ENCODE measurements at regions not wholly inside any gene's neighbourhood (a gene's known extent, or its start where the extent isn't known, plus 50 kb on each side); places are given as distances from the start of the nearest gene placed in this dataset.
"Not testable (repeated sequence)": the region's sequence is repeated elsewhere in the genome, so short reads cannot be mapped to it uniquely, and the experiment has no call there.

DNA sequence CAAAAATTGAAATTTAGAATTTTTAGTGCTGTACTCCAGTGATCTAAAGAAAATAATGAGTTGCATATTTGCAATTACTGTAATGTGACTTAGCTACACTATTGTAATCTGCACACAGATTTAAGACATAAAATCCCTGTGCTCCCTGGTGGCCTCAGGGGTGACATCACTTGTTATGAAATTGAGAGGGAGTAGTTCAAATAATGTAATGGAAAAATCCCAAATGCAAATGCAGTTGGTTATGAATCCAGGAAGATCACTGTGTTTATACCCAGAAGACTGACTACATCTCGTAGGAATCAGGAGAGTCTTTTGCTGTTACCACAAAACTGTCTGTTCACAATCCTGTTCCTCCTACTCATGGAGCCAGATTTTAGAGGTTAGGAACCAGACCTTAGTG is 178.7 kb upstream of the FBXL17 start:
- H3K4me3 ChIP-seq = no peak overlapping the region
- TF ChIP-seq POLR2AphosphoS5 (IDR thresholded peaks at IDR 0.05) = peak in 1 of 4 donors; percentile 36
- TF ChIP-seq EP300 (IDR thresholded peaks at IDR 0.05) = no peak
- H3K27ac ChIP-seq = peak overlapping the region; percentile 29 to 52 (median 48)

DNA sequence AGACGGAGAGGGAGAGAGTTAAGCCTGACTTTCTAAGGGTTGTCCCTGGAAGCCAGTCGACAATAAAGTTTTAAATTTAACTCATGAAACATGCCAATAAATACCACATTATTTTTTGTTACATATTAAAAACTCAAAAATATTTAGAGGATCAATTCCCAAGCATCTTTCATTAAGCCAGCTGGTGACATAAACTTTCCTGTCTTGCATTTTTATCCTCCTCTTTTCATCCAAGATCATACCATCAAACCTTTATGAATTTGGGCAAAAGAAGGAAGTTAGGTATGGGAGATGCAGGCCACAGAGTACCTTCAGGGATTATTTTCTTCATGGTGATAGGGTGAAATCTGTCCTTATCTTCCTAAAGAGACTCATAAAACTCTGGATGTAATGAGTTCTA is 178.3 kb upstream of the FBXL17 start:
- Histone ChIP-seq H3K9me3 (no peaks in the 10 kb centered on the region), H3K4me3 (no peak overlapping the region), H3K27ac (peak overlapping the region in 1 of 4 donors; percentile 52), H3K36me3 (no peaks in the 10 kb centered on the region), H3K4me1 (peaks cover 0 to 16% (median 0%) of the 10 kb centered on the region in 4 donors), H3K27me3 (no peaks in the 10 kb centered on the region)
- TF ChIP-seq POLR2A (IDR thresholded peaks at IDR 0.05) = no peak
- TF ChIP-seq POLR2AphosphoS5 (IDR thresholded peaks at IDR 0.05) = no peak
- TF ChIP-seq, protein P1, sequence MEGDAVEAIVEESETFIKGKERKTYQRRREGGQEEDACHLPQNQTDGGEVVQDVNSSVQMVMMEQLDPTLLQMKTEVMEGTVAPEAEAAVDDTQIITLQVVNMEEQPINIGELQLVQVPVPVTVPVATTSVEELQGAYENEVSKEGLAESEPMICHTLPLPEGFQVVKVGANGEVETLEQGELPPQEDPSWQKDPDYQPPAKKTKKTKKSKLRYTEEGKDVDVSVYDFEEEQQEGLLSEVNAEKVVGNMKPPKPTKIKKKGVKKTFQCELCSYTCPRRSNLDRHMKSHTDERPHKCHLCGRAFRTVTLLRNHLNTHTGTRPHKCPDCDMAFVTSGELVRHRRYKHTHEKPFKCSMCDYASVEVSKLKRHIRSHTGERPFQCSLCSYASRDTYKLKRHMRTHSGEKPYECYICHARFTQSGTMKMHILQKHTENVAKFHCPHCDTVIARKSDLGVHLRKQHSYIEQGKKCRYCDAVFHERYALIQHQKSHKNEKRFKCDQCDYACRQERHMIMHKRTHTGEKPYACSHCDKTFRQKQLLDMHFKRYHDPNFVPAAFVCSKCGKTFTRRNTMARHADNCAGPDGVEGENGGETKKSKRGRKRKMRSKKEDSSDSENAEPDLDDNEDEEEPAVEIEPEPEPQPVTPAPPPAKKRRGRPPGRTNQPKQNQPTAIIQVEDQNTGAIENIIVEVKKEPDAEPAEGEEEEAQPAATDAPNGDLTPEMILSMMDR (IDR thresholded peaks at IDR 0.05) = no peak
- TF ChIP-seq EP300 (IDR thresholded peaks at IDR 0.05) = no peak
- WGBS, 2 donors = 81 to 92% methylated on average over 2 of the region's 2 CpGs
- intact Hi-C loops (cut with DNase I) = no loop called here
- DNase-seq = no peak

More for the DNA sequence above, 178.7 kb upstream of the FBXL17 start:
- intact Hi-C loops (cut with DNase I) = no loop called here
- H3K36me3 ChIP-seq = no peaks in the 10 kb centered on the region
- H3K4me1 ChIP-seq = peaks cover 0 to 16% (median 0%) of the 10 kb centered on the region in 4 donors
- peak; percentile 68 for DNase-seq
- H3K27me3 ChIP-seq = no peaks in the 10 kb centered on the region
- 65 to 71% methylated on average over 1 of the region's 1 CpG for WGBS, 2 donors
- H3K9me3 ChIP-seq = no peaks in the 10 kb centered on the region

DNA sequence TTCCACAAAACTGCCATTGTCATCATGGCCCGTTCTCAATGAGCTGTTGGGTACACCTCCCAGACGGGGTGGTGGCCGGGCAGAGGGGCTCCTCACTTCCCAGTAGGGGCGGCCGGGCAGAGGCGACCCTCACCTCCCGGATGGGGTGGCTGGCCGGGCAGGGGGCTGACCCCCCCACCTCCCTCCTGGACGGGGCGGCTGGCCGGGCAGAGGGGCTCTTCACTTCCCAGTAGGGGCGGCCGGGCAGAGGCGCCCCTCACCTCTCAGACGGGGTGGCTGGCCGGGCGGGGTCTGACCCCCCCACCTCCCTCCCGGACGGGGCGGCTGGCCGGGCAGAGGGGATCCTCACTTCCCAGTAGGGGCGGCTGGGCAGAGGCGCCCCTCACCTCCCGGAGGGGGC is 176.9 kb upstream of the FBXL17 start:
- H3K27me3 ChIP-seq; H3K9me3 ChIP-seq; H3K4me3 ChIP-seq; intact Hi-C loops (cut with DNase I); DNase-seq; H3K36me3 ChIP-seq; H3K27ac ChIP-seq: not testable (repeated sequence)
- peaks cover 0 to 16% (median 0%) of the 10 kb centered on the region in 4 donors for H3K4me1 ChIP-seq
- WGBS, 2 donors = 96 to 97% methylated on average over 19 to 23 of the region's 24 CpGs

DNA sequence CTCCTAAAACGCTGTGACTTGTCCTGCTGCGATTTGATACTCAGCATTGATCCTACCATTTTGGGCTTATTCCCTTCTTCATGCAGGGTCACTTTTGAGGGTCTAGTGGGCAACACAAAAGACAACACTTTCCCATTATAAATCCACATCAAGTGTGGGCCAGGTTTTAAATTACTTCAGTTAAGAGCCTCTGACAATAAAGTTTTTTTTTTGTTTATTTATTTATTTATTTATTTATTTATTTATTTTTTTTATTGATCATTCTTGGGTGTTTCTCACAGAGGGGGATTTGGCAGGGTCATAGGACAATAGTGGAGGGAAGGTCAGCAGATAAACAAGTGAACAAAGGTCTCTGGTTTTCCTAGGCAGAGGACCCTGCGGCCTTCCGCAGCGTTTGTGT is 176.2 kb upstream of the FBXL17 start:
- H3K36me3 ChIP-seq; DNase-seq; H3K4me3 ChIP-seq; H3K9me3 ChIP-seq; H3K27ac ChIP-seq; H3K27me3 ChIP-seq; intact Hi-C loops (cut with DNase I): not testable (repeated sequence)
- WGBS, 2 donors = 96 to 98% methylated on average over 2 of the region's 5 CpGs
- peaks cover 0 to 16% (median 0%) of the 10 kb centered on the region in 4 donors for H3K4me1 ChIP-seq

DNA sequence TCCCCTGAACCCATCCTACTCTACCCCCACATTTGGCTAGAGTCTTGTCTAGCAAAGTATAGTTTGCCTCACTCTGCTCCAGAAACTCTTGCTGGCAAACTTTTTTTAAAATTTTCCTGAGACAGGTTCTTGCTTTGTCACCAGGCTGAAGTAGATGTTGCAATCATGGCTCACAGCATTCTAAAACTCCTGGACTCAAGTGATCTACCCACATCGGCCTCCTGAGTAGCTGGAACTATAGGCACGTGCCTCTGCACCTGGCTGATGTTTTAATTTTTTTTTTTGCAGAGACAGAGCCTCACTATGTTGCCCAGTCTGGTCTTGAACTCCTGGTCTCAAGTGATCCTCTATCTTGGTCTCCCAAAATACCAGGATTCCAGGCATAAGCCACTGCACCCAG is 175.8 kb upstream of the FBXL17 start:
- Histone ChIP-seq H3K4me3 (no peak overlapping the region), H3K36me3 (no peaks in the 10 kb centered on the region), H3K4me1 (peaks cover 0 to 16% (median 0%) of the 10 kb centered on the region in 4 donors), H3K27ac (no peak overlapping the region), H3K27me3 (no peaks in the 10 kb centered on the region), H3K9me3 (no peaks in the 10 kb centered on the region)
- 71 to 82% methylated on average over 2 of the region's 2 CpGs for WGBS, 2 donors
- TF ChIP-seq, protein P1 (IDR thresholded peaks at IDR 0.05) = no peak
- intact Hi-C loops (cut with DNase I) = no loop called here
- DNase-seq = no peak

DNA sequence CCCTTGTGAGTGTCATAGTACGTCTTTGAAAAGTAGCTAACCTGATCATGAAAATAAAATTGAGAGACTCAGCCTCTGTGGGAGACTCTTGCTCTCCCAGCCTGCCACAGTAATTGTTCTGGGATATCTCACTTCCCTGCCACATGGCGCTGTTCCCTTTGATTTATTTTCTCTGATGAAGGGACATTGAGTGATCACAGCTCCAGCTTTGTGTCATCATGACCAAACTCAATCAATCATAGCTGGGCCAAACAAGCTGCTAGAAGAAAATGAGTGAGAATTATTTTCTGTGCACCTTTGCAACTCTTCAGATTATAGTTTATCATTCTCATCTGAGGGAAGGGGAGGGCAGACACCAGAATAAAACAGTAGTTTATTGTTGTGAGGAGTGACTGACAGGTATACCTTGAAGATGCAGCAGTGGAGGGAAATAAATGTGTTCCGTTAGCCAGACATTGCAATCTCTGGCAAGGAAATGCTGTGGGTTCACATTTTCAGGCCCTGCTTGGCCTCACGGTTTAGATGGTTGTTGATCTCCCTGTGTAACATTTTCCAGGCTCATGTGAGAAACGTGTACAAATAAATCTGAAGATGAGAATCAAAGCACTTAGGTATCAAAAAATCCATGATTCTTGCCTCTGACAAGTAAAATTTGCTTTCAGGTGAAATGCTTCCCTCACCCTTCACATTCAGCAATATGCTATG is 174.7 kb upstream of the FBXL17 start:
- Histone ChIP-seq H3K4me3 (no peak overlapping the region), H3K36me3 (no peaks in the 10 kb centered on the region), H3K27me3 (no peaks in the 10 kb centered on the region), H3K9me3 (no peaks in the 10 kb centered on the region), H3K4me1 (peaks cover 0 to 16% (median 0%) of the 10 kb centered on the region in 4 donors), H3K27ac (no peak overlapping the region)
- DNase-seq = no peak
- no peak for TF ChIP-seq EP300 (IDR thresholded peaks at IDR 0.05)
- peak in 2 of 4 donors; percentile 30 to 59 for TF ChIP-seq POLR2AphosphoS5 (IDR thresholded peaks at IDR 0.05)
- TF ChIP-seq, protein P1 (IDR thresholded peaks at IDR 0.05) = no peak
- no peak for TF ChIP-seq POLR2A (IDR thresholded peaks at IDR 0.05)
- 69 to 73% methylated on average over 5 of the region's 5 CpGs for WGBS, 2 donors
- intact Hi-C loops (cut with DNase I) = no loop called here
